Calu3 (cell line): ENCODE measurements at regions not wholly inside any gene's neighbourhood (a gene's known extent, or its start where the extent isn't known, plus 50 kb on each side); places are given as distances from the start of the nearest gene placed in this dataset.

Experiments
- BruUV-seq: library from RNA; stranded (reverse); fragments of 400-500 nt; replicated peaks from 2 replicates; lab custom pipeline; 2021; lab: Mats Ljungman, UMichigan
- CTCF ChIA-PET: fragments of 300-600 bp; sonication (Branson Sonifier 250); formaldehyde crosslinking; loops from one replicate; lab custom pipeline; 2022; ENCODE audit warnings: antibody characterized with exemption; lab: Charles Lee
- DNase-seq: peaks from one replicate; pipeline ENCODE4 v3.0.0; 2022
- H3K27ac Mint-ChIP-seq: one replicate; pipeline ENCODE4 v1.8.0; 2022; ENCODE audit warnings: mixed read lengths; ENCODE audit not compliant: unreplicated experiment
- H3K27me3 Mint-ChIP-seq: one replicate; pipeline ENCODE4 v1.8.0; 2022; ENCODE audit warnings: mixed read lengths; ENCODE audit not compliant: unreplicated experiment
- H3K36me3 Mint-ChIP-seq: one replicate; pipeline ENCODE4 v1.8.0; 2022; ENCODE audit warnings: mild to moderate bottlenecking, moderate library complexity, mixed read lengths; ENCODE audit not compliant: insufficient read depth, unreplicated experiment
- H3K4me1 Mint-ChIP-seq: one replicate; pipeline ENCODE4 v1.8.0; 2022; ENCODE audit warnings: mild to moderate bottlenecking, low read depth, mixed read lengths; ENCODE audit not compliant: unreplicated experiment
- H3K4me3 Mint-ChIP-seq: one replicate; pipeline ENCODE4 v1.8.0; 2022; ENCODE audit warnings: mild to moderate bottlenecking, low read depth, moderate library complexity, mixed read lengths; ENCODE audit not compliant: unreplicated experiment
- H3K9me3 Mint-ChIP-seq: one replicate; pipeline ENCODE4 v1.8.0; 2022; ENCODE audit warnings: low read depth, mixed read lengths; ENCODE audit not compliant: unreplicated experiment
- CTCF ChIP-seq: fragments of 200-600 bp; IDR thresholded peaks from one replicate; pipeline ENCODE4 v1.8.0; 2022; ENCODE audit warnings: antibody characterized with exemption; ENCODE audit not compliant: unreplicated experiment
- intact Hi-C: fragments of 100-400 bp; cut with micrococcal nuclease; formaldehyde crosslinking; loops from one replicate; pipeline ENCODE4 v1.10.0; 2022; ENCODE audit not compliant: unreplicated experiment

GRCh38 chr4:133000012-133000411, 149.1 kb upstream of the PCDH10 start:
- no peak for DNase-seq
- H3K27me3 Mint-ChIP-seq, result no peaks in the 10 kb centered on the region
- no peak for TF ChIP-seq CTCF
- H3K27ac Mint-ChIP-seq, result no peak overlapping the region
- BruUV-seq, result no TSS peak
- no peaks in the 10 kb centered on the region for H3K36me3 Mint-ChIP-seq
- intact Hi-C loops, result no loop called here
- H3K4me1 Mint-ChIP-seq, result no peaks in the 10 kb centered on the region
- no peak overlapping the region for H3K4me3 Mint-ChIP-seq
- CTCF ChIA-PET, result no interaction called here
- H3K9me3 Mint-ChIP-seq, result no peaks in the 10 kb centered on the region

GRCh38 chr4:133003169-133003568, 145.9 kb upstream of the PCDH10 start:
- BruUV-seq, result no TSS peak
- intact Hi-C loops, result no loop called here
- H3K4me1 Mint-ChIP-seq, result no peaks in the 10 kb centered on the region
- CTCF ChIA-PET, result no interaction called here
- H3K27ac Mint-ChIP-seq, result no peak overlapping the region
- H3K36me3 Mint-ChIP-seq, result no peaks in the 10 kb centered on the region
- no peak for DNase-seq
- no peaks in the 10 kb centered on the region for H3K9me3 Mint-ChIP-seq
- no peak overlapping the region for H3K4me3 Mint-ChIP-seq
- TF ChIP-seq CTCF, result no peak
- H3K27me3 Mint-ChIP-seq, result no peaks in the 10 kb centered on the region

- Mint-ChIP-seq H3K4me1 (no peaks in the 10 kb centered on the region), H3K36me3 (no peaks in the 10 kb centered on the region), H3K9me3 (peaks cover 2% of the 10 kb centered on the region), H3K4me3 (no peak overlapping the region), H3K27me3 (no peaks in the 10 kb centered on the region), H3K27ac (no peak overlapping the region)
- no peak for DNase-seq
- BruUV-seq, result no TSS peak
- intact Hi-C loops, result no loop called here
- TF ChIP-seq CTCF, result no peak
- CTCF ChIA-PET, result no interaction called here
Observed at GRCh38 chr4:133014473-133015135, 134.5 kb upstream of the PCDH10 start.

GRCh38 chr4:133045288-133045687, 103.8 kb upstream of the PCDH10 start:
- Mint-ChIP-seq H3K27me3 (no peaks in the 10 kb centered on the region), H3K27ac (no peak overlapping the region), H3K4me1 (no peaks in the 10 kb centered on the region), H3K9me3 (no peaks in the 10 kb centered on the region), H3K4me3 (no peak overlapping the region), H3K36me3 (no peaks in the 10 kb centered on the region)
- intact Hi-C loops, result no loop called here
- CTCF ChIA-PET, result no interaction called here
- TF ChIP-seq CTCF, result no peak
- no peak for DNase-seq
- BruUV-seq, result no TSS peak
